Inflammatory macrophage treated with lipopolysaccharide for 1 hour (primary cell): ENCODE measurements at regions not wholly inside any gene's neighbourhood (a gene's known extent, or its start where the extent isn't known, plus 50 kb on each side); places are given as distances from the start of the nearest gene placed in this dataset.
"Not testable (repeated sequence)": the region's sequence is repeated elsewhere in the genome, so short reads cannot be mapped to it uniquely, and the experiment has no call there.

Experiments
- DNase-seq, 2 donors: peaks; one replicate each; pipeline ENCODE4 v3.0.0-alpha.2; 2020 to 2022

- DNase-seq, result no peak
Measured at GRCh38 chr7:142698429-142698828, 50.8 kb upstream of the PRSS1 start.

GRCh38 chr7:142697270-142697669 is 52.0 kb upstream of the PRSS1 start:
- DNase-seq, result no peak

GRCh38 chr7:142696456-142697179 is 52.7 kb upstream of the PRSS1 start:
- DNase-seq, result no peak

GRCh38 chr7:142693911-142694310 is 55.4 kb upstream of the PRSS1 start:
- DNase-seq, result no peak

- no peak for DNase-seq
Measured at GRCh38 chr7:142690554-142691182, 58.6 kb upstream of the PRSS1 start.

GRCh38 chr7:142689439-142690120 is 59.7 kb upstream of the PRSS1 start:
- DNase-seq, result peak in 1 of 2 donors; percentile 15

- no peak for DNase-seq
Measured at GRCh38 chr7:142685877-142686508, 63.3 kb upstream of the PRSS1 start.

GRCh38 chr7:142681314-142682092 is 67.8 kb upstream of the PRSS1 start:
- no peak for DNase-seq

GRCh38 chr7:142671506-142671905 is 77.8 kb upstream of the PRSS1 start:
- no peak for DNase-seq

- DNase-seq, result no peak
Measured at GRCh38 chr7:142670511-142670910, 78.8 kb upstream of the PRSS1 start.

- peak in 1 of 2 donors; percentile 32 for DNase-seq
Measured at GRCh38 chr7:142669074-142669654, 80.1 kb upstream of the PRSS1 start.

- DNase-seq, result peak; percentile 45 to 60
Measured at GRCh38 chr7:142668495-142668894, 80.8 kb upstream of the PRSS1 start.

GRCh38 chr7:142657376-142657775 is 91.9 kb upstream of the PRSS1 start:
- DNase-seq, result no peak

- peak in 1 of 2 donors; percentile 33 for DNase-seq
Measured at GRCh38 chr7:142654398-142654797, 94.9 kb upstream of the PRSS1 start.

GRCh38 chr7:142647749-142648148 is 101.5 kb upstream of the PRSS1 start:
- no peak for DNase-seq

- DNase-seq, result peak in 1 of 2 donors; percentile 17
Measured at GRCh38 chr7:142646386-142647140, 102.7 kb upstream of the PRSS1 start.

- no peak for DNase-seq
Measured at GRCh38 chr7:142645777-142646176, 103.5 kb upstream of the PRSS1 start.

GRCh38 chr7:142642316-142642715 is 107.0 kb upstream of the PRSS1 start:
- DNase-seq, result no peak

- not testable (repeated sequence) for DNase-seq
Measured at GRCh38 chr7:142641252-142641651, 108.0 kb upstream of the PRSS1 start.

GRCh38 chr7:142638581-142638980 is 110.7 kb upstream of the PRSS1 start:
- no peak for DNase-seq

GRCh38 chr7:142637240-142637639 is 112.0 kb upstream of the PRSS1 start:
- no peak for DNase-seq

- DNase-seq, result no peak
Measured at GRCh38 chr7:142636751-142637150, 112.5 kb upstream of the PRSS1 start.
